GF-D8 (cell line): ENCODE measurements at regions not wholly inside any gene's neighbourhood (a gene's known extent, or its start where the extent isn't known, plus 50 kb on each side); places are given as distances from the start of the nearest gene placed in this dataset.

ENCODE experiments used
- DNase-seq: peaks from one replicate; lab custom pipeline; 2025; lab: John Stamatoyannopoulos, UW

DNA sequence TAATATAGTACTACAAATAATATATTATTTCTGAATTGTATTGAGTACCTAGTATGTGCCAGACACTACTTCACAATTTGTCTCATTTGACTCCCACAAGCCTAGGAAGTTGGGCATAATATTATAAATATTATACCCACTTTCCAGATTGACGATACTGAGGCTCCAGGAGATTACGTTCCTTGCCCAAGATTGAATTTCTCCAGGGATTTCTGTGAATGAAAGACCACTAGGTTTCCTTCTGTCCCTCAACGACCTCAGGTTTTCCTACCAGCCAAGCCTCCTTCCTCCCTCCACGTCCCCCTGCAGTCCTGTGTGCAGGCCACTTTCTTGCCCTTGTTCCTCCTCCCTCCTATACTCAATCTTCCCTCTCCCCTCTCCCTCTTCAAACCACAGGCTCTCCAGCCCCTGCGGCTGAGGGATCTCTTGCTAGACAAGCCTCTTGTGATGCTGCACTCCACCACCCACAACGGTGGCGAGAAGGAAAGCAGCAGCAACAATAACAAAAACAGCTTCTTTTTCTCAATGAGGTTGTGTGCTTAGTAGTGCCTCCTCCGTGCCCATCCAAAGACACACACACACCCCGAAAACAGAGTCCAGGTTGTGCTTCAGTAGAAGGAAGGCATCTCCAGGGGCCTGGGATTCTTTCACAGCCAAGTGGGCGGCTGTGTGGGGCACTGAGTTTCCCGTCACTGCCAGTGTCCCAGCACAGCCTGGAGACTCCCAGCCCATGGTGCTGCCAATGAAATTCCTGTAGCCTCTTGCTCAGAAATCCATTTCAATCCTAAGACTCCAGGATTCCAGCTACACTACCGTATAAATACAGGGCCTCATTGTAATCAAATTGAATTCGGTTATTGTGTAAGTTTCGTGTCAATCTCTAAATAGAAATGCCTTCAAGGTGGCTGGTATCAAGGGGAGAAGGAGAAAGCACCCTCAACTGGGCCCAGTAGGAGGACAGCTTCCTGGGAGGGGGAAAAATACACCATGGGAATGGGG lies 94.4 kb downstream of the NCR2 start:
- no peak for DNase-seq

GRCh38 chr6:41430875-41431274 lies 95.5 kb downstream of the NCR2 start:
- DNase-seq, result no peak

GRCh38 chr6:41432280-41432679 lies 96.9 kb downstream of the NCR2 start:
- no peak for DNase-seq

- no peak for DNase-seq
These were observed 99.5 kb downstream of the NCR2 start for GRCh38 chr6:41434803-41435481.

DNA sequence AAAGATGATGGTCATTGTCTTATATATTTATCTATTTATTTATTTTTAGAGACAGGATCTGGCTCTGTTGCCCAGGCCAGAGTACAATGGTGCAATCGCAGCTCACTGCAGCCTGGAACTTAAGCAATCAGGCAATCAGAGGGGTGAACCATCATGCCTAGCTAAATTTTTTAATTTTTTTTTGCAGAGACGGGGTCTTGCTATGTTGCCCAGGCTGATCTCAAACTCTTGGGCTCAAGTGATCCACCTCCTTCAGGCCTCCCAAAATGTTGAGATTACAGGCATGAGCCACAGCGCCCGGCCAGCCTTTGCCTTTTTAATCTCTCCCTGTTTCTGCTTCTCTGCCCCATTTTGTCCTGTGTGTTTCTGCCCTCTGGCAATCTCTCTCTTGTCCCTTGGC lies 102.2 kb downstream of the NCR2 start:
- DNase-seq, result no peak

DNA sequence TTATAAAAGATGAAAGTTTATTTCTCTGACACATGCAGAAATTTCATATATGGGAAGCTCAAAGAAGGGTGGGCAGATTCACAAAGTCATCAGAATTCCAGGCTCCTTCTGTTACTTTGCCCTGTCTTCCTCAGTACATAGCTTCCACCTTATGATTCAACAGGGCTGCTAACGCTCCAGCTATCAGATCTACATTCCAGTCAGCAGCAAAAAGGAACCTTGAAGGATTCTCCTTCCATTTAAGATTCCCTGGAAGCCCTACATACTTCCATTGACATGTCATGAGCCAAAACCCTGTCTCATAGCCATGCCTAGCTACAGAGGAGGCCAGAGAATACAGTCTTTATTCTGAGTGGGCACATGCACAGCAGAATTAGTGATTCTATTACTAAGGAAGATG lies 103.3 kb downstream of the NCR2 start:
- no peak for DNase-seq

- peak; percentile 65 for DNase-seq
These were observed 104.4 kb downstream of the NCR2 start for GRCh38 chr6:41439524-41440418.

- no peak for DNase-seq
These were observed 105.2 kb upstream of the FOXP4 start for GRCh38 chr6:41440958-41441357.

- no peak for DNase-seq
These were observed 104.4 kb upstream of the FOXP4 start for GRCh38 chr6:41441598-41442351.

- no peak for DNase-seq
These were observed 103.9 kb upstream of the FOXP4 start for GRCh38 chr6:41442352-41442672.

GRCh38 chr6:41442800-41443501 lies 103.2 kb upstream of the FOXP4 start:
- DNase-seq, result no peak

- no peak for DNase-seq
These were observed 102.3 kb upstream of the FOXP4 start for GRCh38 chr6:41443616-41444525.

DNA sequence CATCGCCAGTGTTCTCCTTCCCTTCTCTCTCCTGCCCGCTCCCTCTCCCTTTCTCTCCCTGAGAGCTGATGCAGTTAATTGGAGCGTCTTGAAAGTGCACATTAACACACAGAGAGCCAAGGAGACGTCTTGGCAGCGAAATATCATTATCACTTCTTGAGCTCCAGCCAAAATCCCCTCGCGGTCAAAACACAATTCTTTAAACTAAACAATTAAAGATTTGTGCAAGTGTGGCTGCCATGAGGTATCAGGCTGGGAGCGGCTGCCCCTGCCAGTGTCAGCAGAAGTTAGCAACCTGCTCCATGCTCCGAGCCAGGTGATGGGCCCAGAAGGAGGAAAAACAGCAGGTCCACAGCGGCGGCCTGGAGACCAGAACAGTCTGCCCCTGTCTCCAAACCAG lies 100.9 kb upstream of the FOXP4 start:
- no peak for DNase-seq

DNA sequence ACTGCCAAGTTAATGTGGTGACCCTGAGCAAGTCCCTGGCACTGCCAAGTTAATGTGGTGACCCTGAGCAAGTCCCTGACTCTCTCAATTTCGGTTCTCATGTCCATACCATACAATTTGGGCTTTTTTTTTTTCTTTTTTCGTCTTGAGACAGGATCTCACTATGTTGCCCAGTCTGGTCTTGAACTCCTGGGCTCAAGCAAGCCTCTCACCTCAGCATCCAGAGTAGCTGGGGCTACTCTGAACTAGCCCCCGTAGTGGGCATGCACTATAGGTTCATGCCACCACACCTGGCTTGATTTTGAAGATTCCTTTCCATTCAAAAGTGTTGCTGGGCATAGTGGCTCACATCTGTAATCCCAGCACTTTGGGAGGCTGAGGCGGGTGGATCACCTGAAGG lies 100.0 kb upstream of the FOXP4 start:
- DNase-seq, result no peak

DNA sequence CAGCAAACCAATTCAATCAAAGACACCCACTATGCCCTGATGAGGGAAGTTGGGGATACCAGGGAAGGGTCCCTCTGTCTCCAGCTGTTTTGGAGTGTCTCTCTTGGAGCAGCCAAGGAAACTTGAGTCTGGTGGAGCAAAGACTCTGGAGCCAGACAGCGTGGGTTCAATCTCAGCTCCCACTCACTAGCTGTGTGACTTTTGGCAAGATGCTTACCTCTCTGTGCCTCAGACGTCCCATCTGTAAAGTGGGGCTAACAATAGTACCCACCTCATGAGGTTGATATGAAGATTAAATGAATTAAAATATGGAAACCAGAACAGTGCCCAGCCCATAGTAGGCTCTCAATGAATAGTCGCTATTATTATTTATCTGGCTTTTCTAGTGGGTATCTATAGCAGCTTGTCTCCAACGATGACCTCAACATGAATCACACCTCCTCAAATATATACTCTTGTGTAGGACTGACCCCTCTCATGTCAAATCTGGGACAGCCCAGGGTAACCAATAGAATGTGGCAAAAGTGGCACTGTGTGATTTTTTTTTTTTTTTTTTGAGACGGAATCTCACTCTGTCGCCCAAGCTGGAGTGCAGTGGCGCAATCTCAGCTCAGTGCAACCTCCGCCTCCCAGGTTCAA lies 99.2 kb upstream of the FOXP4 start:
- no peak for DNase-seq

- DNase-seq, result no peak
These were observed 97.9 kb upstream of the FOXP4 start for GRCh38 chr6:41448256-41448655.

GRCh38 chr6:41449399-41450245 lies 96.6 kb upstream of the FOXP4 start:
- DNase-seq, result no peak

- DNase-seq, result no peak
These were observed 95.6 kb upstream of the FOXP4 start for GRCh38 chr6:41450581-41450980.

- no peak for DNase-seq
These were observed 95.1 kb upstream of the FOXP4 start for GRCh38 chr6:41451039-41451438.
